ENCODE measurements at regions not wholly inside any gene's neighbourhood (a gene's known extent, or its start where the extent isn't known, plus 50 kb on each side); places are given as distances from the start of the nearest gene placed in this dataset.

GRCh38 chr14:65819569-65819968, 407.0 kb downstream of the FUT8 start:
- ChIA-PET CTCF (interaction anchor here (1.0 to 2.7 kb wide), 4 partner anchors 15 to 655 kb away, joined by 3 to 10 read pairs (median 5); no protein-coding TSS in a partner anchor), POLR2A (no interaction called here)
- no peak for TF ChIP-seq CTCF (IDR thresholded peaks at IDR 0.05; ENCODE audit: control extremely low read depth, extremely low read depth, low read depth, missing control alignments)

GRCh38 chr14:65821224-65821753, 408.8 kb downstream of the FUT8 start:
- POLR2A ChIA-PET, result no interaction called here
- DNase-seq (ENCODE audit: extremely low spot score), result no peak
- CTCF ChIA-PET, result interaction anchor here (0.7 to 2.7 kb wide), 5 partner anchors 14 to 657 kb away, joined by 3 to 10 read pairs (median 3); no protein-coding TSS in a partner anchor
- no peak for TF ChIP-seq CTCF (IDR thresholded peaks at IDR 0.05; ENCODE audit: control extremely low read depth, extremely low read depth, low read depth, missing control alignments)

More at GRCh38 chr14:65819569-65819968, 407.0 kb downstream of the FUT8 start:
- DNase-seq (ENCODE audit: extremely low spot score), result no peak

GRCh38 chr14:65824285-65824977, 411.9 kb downstream of the FUT8 start:
- ChIA-PET CTCF (interaction anchor here (0.6 to 3.9 kb wide), 83 partner anchors 9 to 720 kb away, joined by 3 to 71 read pairs (median 4); partner anchors contain the start of gene FUT8), POLR2A (no interaction called here)
- peak; percentile 83 for TF ChIP-seq CTCF (IDR thresholded peaks at IDR 0.05; ENCODE audit: control extremely low read depth, extremely low read depth, low read depth, missing control alignments)
- peak; percentile 75 for DNase-seq (ENCODE audit: extremely low spot score)

DNA sequence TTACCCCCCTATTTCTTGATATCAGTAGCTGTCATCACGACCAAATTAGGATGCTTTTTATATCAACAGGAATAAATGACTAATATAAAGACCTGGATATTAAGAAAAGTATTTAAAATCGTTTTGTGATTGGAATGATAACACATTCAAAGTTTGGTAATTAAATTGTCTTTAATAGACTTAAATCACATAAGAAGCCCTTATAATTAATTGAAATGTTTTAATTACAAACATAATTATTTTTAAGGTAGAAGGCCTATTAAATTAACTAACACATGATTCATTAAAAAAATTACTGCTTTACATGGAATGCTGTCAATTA, 412.4 kb downstream of the FUT8 start:
- no peak for TF ChIP-seq CTCF (IDR thresholded peaks at IDR 0.05; ENCODE audit: control extremely low read depth, extremely low read depth, low read depth, missing control alignments)
- ChIA-PET POLR2A (no interaction called here), CTCF (interaction anchor here (0.8 to 3.9 kb wide), 63 partner anchors 9 to 721 kb away, joined by 3 to 71 read pairs (median 5); partner anchors contain the start of gene FUT8)
- DNase-seq (ENCODE audit: extremely low spot score), result no peak

- CTCF ChIA-PET, result interaction anchor here (0.6 to 2.1 kb wide), 2 partner anchors 163 to 662 kb away, joined by 3 to 13 read pairs; no protein-coding TSS in a partner anchor
Observed at GRCh38 chr14:65826946-65827345, 414.4 kb downstream of the FUT8 start.

GRCh38 chr14:65827520-65827919, 415.0 kb downstream of the FUT8 start:
- DNase-seq (ENCODE audit: extremely low spot score), result no peak
- no peak for TF ChIP-seq CTCF (IDR thresholded peaks at IDR 0.05; ENCODE audit: control extremely low read depth, extremely low read depth, low read depth, missing control alignments)
- POLR2A ChIA-PET, result no interaction called here
- CTCF ChIA-PET, result interaction anchor here (0.6 to 2.1 kb wide), 3 partner anchors 24 to 663 kb away, joined by 3 to 13 read pairs (median 3); no protein-coding TSS in a partner anchor

More at GRCh38 chr14:65826946-65827345, 414.4 kb downstream of the FUT8 start:
- POLR2A ChIA-PET, result no interaction called here
- no peak for TF ChIP-seq CTCF (IDR thresholded peaks at IDR 0.05; ENCODE audit: control extremely low read depth, extremely low read depth, low read depth, missing control alignments)
- DNase-seq (ENCODE audit: extremely low spot score), result no peak
